K562 (cell line): ENCODE measurements at regions not wholly inside any gene's neighbourhood (a gene's known extent, or its start where the extent isn't known, plus 50 kb on each side); places are given as distances from the start of the nearest gene placed in this dataset.

Experiments used
- ELF4 ChIP-seq: fragments of 450-650 bp; formaldehyde crosslinking; IDR thresholded peaks from 2 replicates; pipeline ENCODE4 v1.4.0; 2022; ENCODE audit warnings: missing genetic modification characterization
- EP300 ChIP-seq: IDR thresholded peaks from 2 replicates; pipeline ENCODE4 v1.6.1; 2012; ENCODE audit warnings: low read length, improper control_type of control experiment
- ESRRB ChIP-seq: fragments of 250-450 bp; sonication (Bioruptor Pico); IDR thresholded peaks from 2 replicates; pipeline ENCODE4 v1.5.0; 2020; ENCODE audit warnings: mild to moderate bottlenecking, moderate library complexity, borderline replicate concordance
- EZH2 ChIP-seq: IDR thresholded peaks from 2 replicates; pipeline ENCODE4 v1.6.1; 2012; ENCODE audit warnings: low read depth, mild to moderate bottlenecking, inconsistent platforms, low read length, borderline replicate concordance
- FOS ChIP-seq: IDR thresholded peaks from 3 replicates; pipeline ENCODE4 v1.6.1; 2011; ENCODE audit not compliant: insufficient read length; ENCODE audit errors: extremely low read depth
- GABPA ChIP-seq: fragments of 200-800 bp; sonication (Bioruptor generic); conservative IDR thresholded peaks from 2 replicates; pipeline ENCODE4 v1.6.1; 2016; ENCODE audit warnings: low read depth, missing genetic modification characterization, missing compliant biosample characterization
- MAZ ChIP-seq, 2 experiments: fragments of 450-650 bp in 1 of 2; sonication (generic) in 1 of 2; formaldehyde crosslinking; IDR thresholded peaks in 1 of 2; conservative IDR thresholded peaks in 1 of 2; 2 replicates each; pipeline versions ENCODE4 v1.4.0 to v1.5.0; 2020; ENCODE audit warnings: mild to moderate bottlenecking in 1 of 2, missing genetic modification reagents in 1 of 2
- PHF20 ChIP-seq: fragments of 450-650 bp; IDR thresholded peaks from 2 replicates; pipeline ENCODE4 v1.6.1; 2018; ENCODE audit not compliant: partially characterized antibody
- SMARCC2 ChIP-seq: fragments of 450-650 bp; IDR thresholded peaks from 2 replicates; pipeline ENCODE4 v1.6.1; 2017; ENCODE audit warnings: antibody characterized with exemption, moderate library complexity, mild to moderate bottlenecking, low read depth
- XRCC5 ChIP-seq: fragments of 200-400 bp; formaldehyde crosslinking; IDR thresholded peaks from 2 replicates; pipeline ENCODE4 v1.6.1; 2017; ENCODE audit warnings: low read depth, mild to moderate bottlenecking, low read length
- TF ChIP-seq, protein P1 (sequence below), 3 experiments: IDR thresholded peaks in 2 of 3; conservative IDR thresholded peaks in 1 of 3; 2 replicates each; pipeline ENCODE4 v1.5.1; 2011 to 2012; ENCODE audit warnings: low read length in 3 of 3, mild to moderate bottlenecking in 3 of 3, control low read depth in 2 of 3, improper control_type of control experiment in 1 of 3, inconsistent platforms in 1 of 3, low read depth in 1 of 3, mixed read lengths in 1 of 3, moderate library complexity in 1 of 3; ENCODE audit not compliant: insufficient read depth in 2 of 3
- TF ChIP-seq, protein P2 (sequence below): sonication (generic); formaldehyde crosslinking; IDR thresholded peaks from 2 replicates; pipeline ENCODE4 v1.8.1; 2023; ENCODE audit warnings: mild to moderate bottlenecking, missing genetic modification reagents
- TF ChIP-seq, protein P3 (sequence below): fragments of 450-650 bp; formaldehyde crosslinking; IDR thresholded peaks from 2 replicates; pipeline ENCODE4 v1.4.0; 2022; ENCODE audit warnings: missing genetic modification characterization
- TF ChIP-seq, protein P4 (sequence below): fragments of 250-450 bp; sonication (Bioruptor Pico); IDR thresholded peaks from 2 replicates; pipeline ENCODE4 v1.5.0; 2021; ENCODE audit warnings: mild to moderate bottlenecking, moderate library complexity

DNA sequence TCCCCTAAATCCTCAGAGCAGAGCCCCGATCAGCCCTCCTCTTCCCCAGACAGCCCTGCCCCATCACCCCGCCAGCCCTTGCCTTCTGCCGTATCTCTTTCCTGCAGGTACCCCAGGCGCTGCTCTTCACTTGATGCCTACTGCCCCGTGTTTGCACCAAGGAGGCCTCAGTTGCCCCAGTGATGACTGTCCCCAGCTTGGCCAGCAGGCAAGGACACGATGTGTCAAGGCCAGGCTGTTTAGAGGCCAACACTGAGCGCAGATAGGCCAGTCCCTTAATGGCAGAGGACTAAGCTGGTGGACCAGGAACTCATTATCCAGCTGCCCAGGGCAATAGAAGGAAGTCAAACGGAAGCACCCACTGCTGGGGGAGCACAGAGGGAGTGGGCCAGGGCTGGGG, 68.4 kb downstream of the CAMK2N1 start:
- TF ChIP-seq GABPA (no peak), ESRRB (CRISPR knock-in tag) (no peak), FOS (no peak), EZH2 (no peak), EP300 (no peak), XRCC5 (no peak), ELF4 (CRISPR knock-in tag) (no peak), PHF20 (no peak), MAZ (CRISPR knock-in tag; conservative IDR thresholded peaks at IDR 0.05 in 1 of 2, IDR thresholded peaks at IDR 0.05 in 1 of 2) (no peak), SMARCC2 (no peak)
- TF ChIP-seq, protein P1, sequence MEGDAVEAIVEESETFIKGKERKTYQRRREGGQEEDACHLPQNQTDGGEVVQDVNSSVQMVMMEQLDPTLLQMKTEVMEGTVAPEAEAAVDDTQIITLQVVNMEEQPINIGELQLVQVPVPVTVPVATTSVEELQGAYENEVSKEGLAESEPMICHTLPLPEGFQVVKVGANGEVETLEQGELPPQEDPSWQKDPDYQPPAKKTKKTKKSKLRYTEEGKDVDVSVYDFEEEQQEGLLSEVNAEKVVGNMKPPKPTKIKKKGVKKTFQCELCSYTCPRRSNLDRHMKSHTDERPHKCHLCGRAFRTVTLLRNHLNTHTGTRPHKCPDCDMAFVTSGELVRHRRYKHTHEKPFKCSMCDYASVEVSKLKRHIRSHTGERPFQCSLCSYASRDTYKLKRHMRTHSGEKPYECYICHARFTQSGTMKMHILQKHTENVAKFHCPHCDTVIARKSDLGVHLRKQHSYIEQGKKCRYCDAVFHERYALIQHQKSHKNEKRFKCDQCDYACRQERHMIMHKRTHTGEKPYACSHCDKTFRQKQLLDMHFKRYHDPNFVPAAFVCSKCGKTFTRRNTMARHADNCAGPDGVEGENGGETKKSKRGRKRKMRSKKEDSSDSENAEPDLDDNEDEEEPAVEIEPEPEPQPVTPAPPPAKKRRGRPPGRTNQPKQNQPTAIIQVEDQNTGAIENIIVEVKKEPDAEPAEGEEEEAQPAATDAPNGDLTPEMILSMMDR (IDR thresholded peaks at IDR 0.05 in 2 of 3, conservative IDR thresholded peaks at IDR 0.05 in 1 of 3; ENCODE audit: insufficient read depth in 2 of 3, low read depth in 1 of 3, low read length in 3 of 3) = no peak
- TF ChIP-seq, protein P2, sequence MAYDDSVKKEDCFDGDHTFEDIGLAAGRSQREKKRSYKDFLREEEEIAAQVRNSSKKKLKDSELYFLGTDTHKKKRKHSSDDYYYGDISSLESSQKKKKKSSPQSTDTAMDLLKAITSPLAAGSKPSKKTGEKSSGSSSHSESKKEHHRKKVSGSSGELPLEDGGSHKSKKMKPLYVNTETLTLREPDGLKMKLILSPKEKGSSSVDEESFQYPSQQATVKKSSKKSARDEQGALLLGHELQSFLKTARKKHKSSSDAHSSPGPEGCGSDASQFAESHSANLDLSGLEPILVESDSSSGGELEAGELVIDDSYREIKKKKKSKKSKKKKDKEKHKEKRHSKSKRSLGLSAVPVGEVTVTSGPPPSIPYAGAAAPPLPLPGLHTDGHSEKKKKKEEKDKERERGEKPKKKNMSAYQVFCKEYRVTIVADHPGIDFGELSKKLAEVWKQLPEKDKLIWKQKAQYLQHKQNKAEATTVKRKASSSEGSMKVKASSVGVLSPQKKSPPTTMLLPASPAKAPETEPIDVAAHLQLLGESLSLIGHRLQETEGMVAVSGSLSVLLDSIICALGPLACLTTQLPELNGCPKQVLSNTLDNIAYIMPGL (CRISPR knock-in tag) = no peak
- TF ChIP-seq, protein P3, sequence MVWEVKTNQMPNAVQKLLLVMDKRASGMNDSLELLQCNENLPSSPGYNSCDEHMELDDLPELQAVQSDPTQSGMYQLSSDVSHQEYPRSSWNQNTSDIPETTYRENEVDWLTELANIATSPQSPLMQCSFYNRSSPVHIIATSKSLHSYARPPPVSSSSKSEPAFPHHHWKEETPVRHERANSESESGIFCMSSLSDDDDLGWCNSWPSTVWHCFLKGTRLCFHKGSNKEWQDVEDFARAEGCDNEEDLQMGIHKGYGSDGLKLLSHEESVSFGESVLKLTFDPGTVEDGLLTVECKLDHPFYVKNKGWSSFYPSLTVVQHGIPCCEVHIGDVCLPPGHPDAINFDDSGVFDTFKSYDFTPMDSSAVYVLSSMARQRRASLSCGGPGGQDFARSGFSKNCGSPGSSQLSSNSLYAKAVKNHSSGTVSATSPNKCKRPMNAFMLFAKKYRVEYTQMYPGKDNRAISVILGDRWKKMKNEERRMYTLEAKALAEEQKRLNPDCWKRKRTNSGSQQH (CRISPR knock-in tag) = no peak
- TF ChIP-seq, protein P4, sequence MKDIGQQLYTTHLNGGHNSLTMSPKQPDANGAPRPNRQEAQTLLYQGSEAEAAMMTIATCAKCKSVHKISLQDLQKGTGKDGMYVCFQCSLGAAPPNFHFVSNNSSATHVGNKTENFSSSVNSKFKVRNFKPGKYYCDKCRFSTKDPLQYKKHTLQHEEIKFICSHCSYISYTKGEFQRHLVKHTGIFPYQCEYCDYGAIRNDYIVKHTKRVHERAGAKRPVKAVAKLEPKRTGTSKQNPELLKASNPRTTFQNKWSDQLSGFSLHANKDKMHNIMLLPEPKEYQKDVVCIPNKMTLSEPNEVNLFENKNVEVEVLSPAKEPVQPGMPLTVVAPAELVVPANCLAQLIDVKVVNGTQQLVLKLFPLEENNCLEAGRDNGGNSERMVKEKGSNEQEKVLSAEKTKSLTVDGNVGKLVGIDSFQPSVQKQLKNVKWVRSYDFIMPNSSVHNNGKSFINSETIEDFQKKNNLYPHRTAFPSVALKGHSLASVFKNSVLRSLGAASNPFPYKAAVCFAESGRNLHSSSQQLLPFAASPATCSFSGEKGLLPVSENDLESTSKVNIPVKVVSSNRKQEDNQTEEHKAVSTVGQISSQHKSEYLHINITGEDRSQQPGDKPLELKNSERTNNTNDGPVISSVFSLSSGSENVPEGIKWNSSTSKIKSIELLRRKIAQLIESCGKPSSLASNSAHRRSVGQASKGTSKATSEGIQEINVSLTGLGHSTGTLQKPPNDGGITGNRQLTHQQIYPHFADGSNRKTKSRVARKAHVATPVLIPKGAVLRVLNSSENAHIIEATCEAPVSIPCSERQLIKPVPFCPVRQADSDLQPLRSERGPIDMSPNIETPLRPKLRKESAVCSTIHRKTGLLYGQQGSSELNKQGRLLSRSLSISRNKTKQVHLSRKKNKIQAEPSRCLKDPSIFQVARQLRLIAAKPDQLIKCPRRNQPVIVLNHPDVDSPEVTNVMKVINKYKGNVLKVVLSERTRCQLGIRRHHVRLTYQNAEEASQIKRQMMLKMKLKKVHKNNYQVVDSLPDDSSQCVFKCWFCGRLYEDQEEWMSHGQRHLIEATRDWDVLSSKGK (CRISPR knock-in tag) = no peak
